Natural killer cell (primary cell): ENCODE measurements at regions not wholly inside any gene's neighbourhood (a gene's known extent, or its start where the extent isn't known, plus 50 kb on each side); places are given as distances from the start of the nearest gene placed in this dataset.

Source experiments
- ATAC-seq, 3 donors: fragments of 150-1000 bp in 2 of 3; fragments of 200-7000 bp in 1 of 3; cut with Tn5 transposase; 1 replicate in 1 of 3; 2 replicates in 2 of 3; pipeline ENCODE4 v1.10.0; 2021; ENCODE audit warnings: mild to moderate bottlenecking in 2 of 3, moderate library complexity in 2 of 3
- DNase-seq, 2 donors: peaks; one replicate each; pipeline versions ENCODE4 v3.0.0 to v3.0.0-alpha.2; 2013 to 2021; ENCODE audit warnings: mixed read lengths in 1 of 2
- H3K27ac ChIP-seq: one replicate; pipeline ENCODE4 v1.5.1; 2013; ENCODE audit warnings: mild to moderate bottlenecking, low read length
- H3K27me3 ChIP-seq: one replicate; pipeline ENCODE4 v1.6.1; 2013; ENCODE audit warnings: low read length; ENCODE audit not compliant: control insufficient read depth, insufficient read depth
- H3K36me3 ChIP-seq: one replicate; pipeline ENCODE4 v1.6.1; 2013; ENCODE audit warnings: low read length; ENCODE audit not compliant: control insufficient read depth, insufficient read depth
- H3K4me1 ChIP-seq: one replicate; pipeline ENCODE4 v1.6.1; 2013; ENCODE audit warnings: low read length; ENCODE audit not compliant: control insufficient read depth, insufficient read depth
- H3K4me3 ChIP-seq: one replicate; pipeline ENCODE4 v1.5.1; 2013; ENCODE audit warnings: low read length
- H3K9me3 ChIP-seq: one replicate; pipeline ENCODE4 v1.6.1; 2013; ENCODE audit warnings: low read length; ENCODE audit not compliant: control insufficient read depth, insufficient read depth
- H3K27ac Mint-ChIP-seq, 2 donors: one replicate each; pipeline ENCODE4 v1.8.0; 2022; ENCODE audit warnings: mild to moderate bottlenecking in 2 of 2, mixed read lengths in 2 of 2, moderate library complexity in 1 of 2
- H3K27me3 Mint-ChIP-seq, 2 donors: one replicate each; pipeline ENCODE4 v1.8.0; 2022; ENCODE audit warnings: low read depth in 2 of 2, mixed read lengths in 2 of 2
- H3K36me3 Mint-ChIP-seq: one replicate; pipeline ENCODE4 v1.8.0; 2022; ENCODE audit warnings: mixed read lengths
- H3K4me1 Mint-ChIP-seq, 2 donors: one replicate each; pipeline ENCODE4 v1.8.0; 2022; ENCODE audit warnings: mixed read lengths in 2 of 2
- H3K4me3 Mint-ChIP-seq: one replicate; pipeline ENCODE4 v1.8.0; 2022; ENCODE audit warnings: mild to moderate bottlenecking, moderate library complexity, mixed read lengths
- H3K9me3 Mint-ChIP-seq, 2 donors: one replicate each; pipeline ENCODE4 v1.8.0; 2022; ENCODE audit warnings: mixed read lengths in 2 of 2
- CTCF ChIP-seq: fragments of 200-600 bp; IDR thresholded peaks from one replicate; pipeline ENCODE4 v1.8.0; 2022; ENCODE audit warnings: antibody characterized with exemption
- WGBS: methylation state at CpG from one replicate; pipeline ENCODE4 v1.1.7; 2013; ENCODE audit warnings: missing lambda C conversion rate; ENCODE audit not compliant: insufficient coverage; 5-methylcytosine and 5-hydroxymethylcytosine counted together
- intact Hi-C: fragments of 100-400 bp; cut with micrococcal nuclease; formaldehyde crosslinking; loops from one replicate; pipeline ENCODE4 v1.14.2; 2022

- Mint-ChIP-seq H3K4me1 (no peaks in the 10 kb centered on the region), H3K9me3 (peaks cover 19 to 24% of the 10 kb centered on the region in 2 donors), H3K36me3 (peaks cover 13% of the 10 kb centered on the region), H3K4me3 (no peak overlapping the region), H3K27me3 (no peaks in the 10 kb centered on the region), H3K27ac (no peak overlapping the region)
- Histone ChIP-seq H3K4me3 (no peak overlapping the region), H3K36me3 (no peaks in the 10 kb centered on the region), H3K27me3 (no peaks in the 10 kb centered on the region), H3K9me3 (peaks cover 14% of the 10 kb centered on the region), H3K4me1 (no peaks in the 10 kb centered on the region), H3K27ac (no peak overlapping the region)
- TF ChIP-seq CTCF: no peak
- WGBS: no CpG with 5 or more reads among the region's 1 CpG
- DNase-seq (no peak), ATAC-seq (no peak)
- intact Hi-C loops: no loop called here
Measured at GRCh38 chr4:189060104-189060503, 880.6 kb upstream of the FRG1 start.

GRCh38 chr4:189062047-189062820 is 878.4 kb upstream of the FRG1 start:
- Mint-ChIP-seq H3K4me1 (no peaks in the 10 kb centered on the region), H3K9me3 (peaks cover 20 to 25% of the 10 kb centered on the region in 2 donors), H3K27ac (no peak overlapping the region), H3K4me3 (no peak overlapping the region), H3K36me3 (peaks cover 13% of the 10 kb centered on the region), H3K27me3 (no peaks in the 10 kb centered on the region)
- no peak for TF ChIP-seq CTCF
- Histone ChIP-seq H3K36me3 (no peaks in the 10 kb centered on the region), H3K9me3 (peaks cover 17% of the 10 kb centered on the region), H3K27me3 (no peaks in the 10 kb centered on the region), H3K4me3 (no peak overlapping the region), H3K4me1 (no peaks in the 10 kb centered on the region), H3K27ac (no peak overlapping the region)
- intact Hi-C loops: no loop called here
- ATAC-seq (no peak), DNase-seq (no peak)
- 81% methylated on average over 2 of the region's 2 CpGs for WGBS

GRCh38 chr4:189069772-189070171 is 870.9 kb upstream of the FRG1 start:
- no peak overlapping the region for H3K4me3 ChIP-seq
- H3K4me1 ChIP-seq: no peaks in the 10 kb centered on the region
- H3K36me3 ChIP-seq: no peaks in the 10 kb centered on the region
- intact Hi-C loops: no loop called here
- 82% methylated on average over 1 of the region's 1 CpG for WGBS
- Mint-ChIP-seq H3K9me3 (peaks cover 24 to 40% of the 10 kb centered on the region in 2 donors), H3K27ac (no peak overlapping the region), H3K36me3 (peaks cover 10% of the 10 kb centered on the region), H3K4me1 (no peaks in the 10 kb centered on the region), H3K27me3 (no peaks in the 10 kb centered on the region), H3K4me3 (no peak overlapping the region)
- no peak for TF ChIP-seq CTCF
- ATAC-seq (no peak), DNase-seq (no peak)
- H3K27me3 ChIP-seq: no peaks in the 10 kb centered on the region
- no peak overlapping the region for H3K27ac ChIP-seq
- H3K9me3 ChIP-seq: peaks cover 12% of the 10 kb centered on the region

GRCh38 chr4:189071241-189071640 is 869.4 kb upstream of the FRG1 start:
- H3K4me1 Mint-ChIP-seq: no peaks in the 10 kb centered on the region
- H3K27ac Mint-ChIP-seq: no peak overlapping the region
- intact Hi-C loops: no loop called here
- ATAC-seq (no peak), DNase-seq (no peak)
- H3K9me3 ChIP-seq: peaks cover 12% of the 10 kb centered on the region
- H3K9me3 Mint-ChIP-seq: peaks cover 22 to 41% of the 10 kb centered on the region in 2 donors
- H3K27me3 ChIP-seq: no peaks in the 10 kb centered on the region
- 70% methylated on average over 5 of the region's 6 CpGs for WGBS
- no peak overlapping the region for H3K4me3 Mint-ChIP-seq
- no peaks in the 10 kb centered on the region for H3K27me3 Mint-ChIP-seq
- H3K36me3 ChIP-seq: no peaks in the 10 kb centered on the region
- no peaks in the 10 kb centered on the region for H3K4me1 ChIP-seq
- peaks cover 10% of the 10 kb centered on the region for H3K36me3 Mint-ChIP-seq
- TF ChIP-seq CTCF: no peak
- H3K27ac ChIP-seq: no peak overlapping the region
- H3K4me3 ChIP-seq: no peak overlapping the region
